GM12878 (cell line): ENCODE measurements at regions not wholly inside any gene's neighbourhood (a gene's known extent, or its start where the extent isn't known, plus 50 kb on each side); places are given as distances from the start of the nearest gene placed in this dataset.

ENCODE experiments used
- ATAC-seq: fragments of 200-7000 bp; cut with Tn5 transposase; 3 replicates; pipeline ENCODE4 v1.9.1; 2020; ENCODE audit warnings: mild to moderate bottlenecking, moderate library complexity
- BruUV-seq: library from RNA; stranded (reverse); fragments of 400-500 nt; replicated peaks from 2 replicates; lab custom pipeline; 2021; lab: Mats Ljungman, UMichigan
- CTCF ChIA-PET: fragments of 300-600 bp; sonication (Branson Sonifier 250); formaldehyde crosslinking; extraction: SDS; loops from one replicate; lab custom pipeline; 2021; ENCODE audit warnings: inconsistent platforms; lab: Yijun Ruan, JAX
- POLR2A ChIA-PET: fragments of 350-600 bp; formaldehyde crosslinking; extraction: SDS; loops from one replicate; lab custom pipeline; 2021; ENCODE audit warnings: inconsistent platforms; lab: Charles Lee
- RAD21 ChIA-PET: fragments of 300-600 bp; sonication (Branson Sonifier 250); formaldehyde crosslinking; loops from one replicate; lab custom pipeline; 2023; ENCODE audit warnings: antibody characterized with exemption; ENCODE audit not compliant: unreplicated experiment; lab: Charles Lee
- SMC1A ChIA-PET: fragments of 300-600 bp; sonication (Branson Sonifier 250); formaldehyde crosslinking; loops from one replicate; lab custom pipeline; 2023; ENCODE audit not compliant: unreplicated experiment, uncharacterized antibody; lab: Charles Lee
- DNase-seq: peaks from one replicate; pipeline ENCODE4 v3.0.0-alpha.2; 2011; ENCODE audit warnings: low read depth, low spot score
- FAIRE-seq: peaks from 3 replicates; lab custom pipeline; 2011; peaks lifted over from hg19 to GRCh38; lab: Jason Lieb, UNC
- H2AFZ ChIP-seq: 2 replicates; pipeline ENCODE4 v1.6.0; 2011; ENCODE audit warnings: low read depth, low read length, control low read depth; ENCODE audit not compliant: control insufficient read depth
- H3K27ac ChIP-seq: 2 replicates; pipeline ENCODE4 v1.5.1; 2011; ENCODE audit warnings: control low read depth; ENCODE audit not compliant: control insufficient read depth, insufficient read depth
- H3K27me3 ChIP-seq, 2 experiments: replicated peaks in 1 of 2; 2 replicates each; pipeline versions ENCODE4 v1.6.0 to v1.6.1; 2011; ENCODE audit warnings: low read length in 1 of 2; ENCODE audit not compliant: control insufficient read depth in 2 of 2, insufficient read depth in 2 of 2
- H3K36me3 ChIP-seq, 2 experiments: 2 replicates each; pipeline ENCODE4 v1.5.1; 2011; ENCODE audit warnings: low read length in 1 of 2; ENCODE audit not compliant: control insufficient read depth in 2 of 2, insufficient read depth in 2 of 2
- H3K4me1 ChIP-seq: 2 replicates; pipeline ENCODE4 v1.6.1; 2011; ENCODE audit warnings: mild to moderate bottlenecking, low read length, moderate library complexity, mixed read lengths; ENCODE audit not compliant: control insufficient read depth, insufficient read depth
- H3K4me2 ChIP-seq: 2 replicates; pipeline ENCODE4 v1.6.0; 2011; ENCODE audit warnings: control low read depth; ENCODE audit not compliant: control insufficient read depth, insufficient read depth
- H3K4me3 ChIP-seq: fragments of 200-600 bp; sonication (generic); 2 replicates; pipeline ENCODE4 v1.5.1; 2016
- H3K79me2 ChIP-seq: 2 replicates; pipeline ENCODE4 v1.6.0; 2011; ENCODE audit warnings: low read length; ENCODE audit not compliant: control insufficient read depth, insufficient read depth
- H3K9ac ChIP-seq: 2 replicates; pipeline ENCODE4 v1.8.0; 2011; ENCODE audit warnings: low read length, control low read depth, mixed read lengths; ENCODE audit not compliant: control insufficient read depth, insufficient read depth
- H3K9me3 ChIP-seq: replicated peaks from 3 replicates; pipeline ENCODE4 v1.5.1; 2011; ENCODE audit warnings: mild to moderate bottlenecking, low read length; ENCODE audit not compliant: control insufficient read depth, insufficient read depth
- H4K20me1 ChIP-seq: 2 replicates; pipeline ENCODE4 v1.6.0; 2011; ENCODE audit not compliant: control insufficient read depth, insufficient read depth
- ASH2L ChIP-seq: fragments of 300-600, 200-600 bp; sonication (generic); IDR thresholded peaks from 2 replicates; pipeline ENCODE4 v1.6.1; 2017; ENCODE audit warnings: low read depth, mild to moderate bottlenecking, borderline replicate concordance
- BHLHE40 ChIP-seq, 2 experiments: fragments of 450-650 bp in 1 of 2; IDR thresholded peaks; 2 replicates each; pipeline ENCODE4 v1.6.1; 2011 to 2017; ENCODE audit warnings: low read depth in 2 of 2, borderline replicate concordance in 1 of 2, improper control_type of control experiment in 1 of 2, low read length in 1 of 2, mild to moderate bottlenecking in 1 of 2
- CHD1 ChIP-seq: IDR thresholded peaks from 2 replicates; pipeline ENCODE4 v1.6.1; 2012; ENCODE audit warnings: low read depth, low read length, improper control_type of control experiment
- DPF2 ChIP-seq: fragments of 450-650 bp; IDR thresholded peaks from 2 replicates; pipeline ENCODE4 v1.6.1; 2017; ENCODE audit warnings: mild to moderate bottlenecking
- KLF5 ChIP-seq: fragments of 450-650 bp; IDR thresholded peaks from 2 replicates; pipeline ENCODE4 v1.6.1; 2014; ENCODE audit warnings: mild to moderate bottlenecking; ENCODE audit not compliant: partially characterized antibody
- MYB ChIP-seq: fragments of 150-350 bp; IDR thresholded peaks from 2 replicates; pipeline ENCODE4 v1.6.1; 2014; ENCODE audit warnings: mild to moderate bottlenecking, low read depth, low read length, borderline replicate concordance
- NFIC ChIP-seq: IDR thresholded peaks from 2 replicates; pipeline ENCODE4 v1.6.1; 2012; ENCODE audit warnings: low read depth, mild to moderate bottlenecking, inconsistent platforms, low read length, moderate library complexity
- NR2C2 ChIP-seq: IDR thresholded peaks from 2 replicates; pipeline ENCODE4 v1.6.1; 2011; ENCODE audit warnings: borderline replicate concordance, low read depth; ENCODE audit not compliant: control insufficient read depth, insufficient read length
- NRF1 ChIP-seq: conservative IDR thresholded peaks from 2 replicates; pipeline ENCODE4 v1.6.1; 2011; ENCODE audit warnings: mild to moderate bottlenecking, low read depth, low read length, improper control_type of control experiment
- PBX3 ChIP-seq: IDR thresholded peaks from 2 replicates; pipeline ENCODE4 v1.6.1; 2011; ENCODE audit warnings: mild to moderate bottlenecking, low read depth, low read length, moderate library complexity; ENCODE audit not compliant: insufficient replicate concordance
- RELA ChIP-seq: fragments of 450-650 bp; IDR thresholded peaks from 2 replicates; pipeline ENCODE4 v1.8.0; 2014; ENCODE audit warnings: borderline replicate concordance; ENCODE audit not compliant: partially characterized antibody
- TCF3 ChIP-seq: IDR thresholded peaks from 2 replicates; pipeline ENCODE4 v1.6.1; 2012; ENCODE audit warnings: low read depth, mild to moderate bottlenecking, low read length, borderline replicate concordance; ENCODE audit not compliant: insufficient read depth
- USF1 ChIP-seq: IDR thresholded peaks from 2 replicates; pipeline ENCODE4 v1.6.1; 2011; ENCODE audit warnings: borderline replicate concordance, low read depth, mild to moderate bottlenecking, moderate library complexity, mixed read lengths, low read length; ENCODE audit not compliant: insufficient read depth; ENCODE audit errors: extremely low read length
- YBX1 ChIP-seq: fragments of 450-650 bp; IDR thresholded peaks from 2 replicates; pipeline ENCODE4 v1.6.1; 2016; ENCODE audit warnings: antibody characterized with exemption
- ZNF24 ChIP-seq: fragments of 450-650 bp; IDR thresholded peaks from 2 replicates; pipeline ENCODE4 v1.6.1; 2017; ENCODE audit warnings: antibody characterized with exemption, mild to moderate bottlenecking
- ZNF274 ChIP-seq: IDR thresholded peaks from one replicate; pipeline ENCODE4 v1.8.0; 2011; ENCODE audit not compliant: insufficient read length, insufficient read depth
- ZNF384 ChIP-seq: IDR thresholded peaks from 2 replicates; pipeline ENCODE4 v1.6.1; 2012; ENCODE audit warnings: low read depth, mild to moderate bottlenecking, low read length, improper control_type of control experiment, borderline replicate concordance
- ZNF687 ChIP-seq: fragments of 450-650 bp; IDR thresholded peaks from 2 replicates; pipeline ENCODE4 v1.6.1; 2017; ENCODE audit warnings: mild to moderate bottlenecking, moderate library complexity
- WGBS: methylation state at CpG from one replicate; pipeline ENCODE4 v1.1.6; 2016; ENCODE audit warnings: low lambda C conversion rate; ENCODE audit not compliant: insufficient replicate concordance, insufficient coverage; ENCODE audit errors: missing lambda C conversion rate; 5-methylcytosine and 5-hydroxymethylcytosine counted together
- in situ Hi-C: fragments of 300-500 bp; cut with MboI; formaldehyde crosslinking; loops from 9 replicates; pipeline ENCODE4 v1.14.3; 2018; ENCODE audit warnings: mixed read lengths
- intact Hi-C: fragments of 100-400 bp; cut with micrococcal nuclease; formaldehyde crosslinking; loops from one replicate; pipeline ENCODE4 v1.14.2; 2022; ENCODE audit not compliant: unreplicated experiment

GRCh38 chr5:2222246-2222992, 339.7 kb upstream of the IRX4 start (continued):
- TF ChIP-seq ZNF687 (no peak), TCF3 (no peak), ZNF384 (no peak), NR2C2 (no peak), ZNF274 (no peak), NRF1 (no peak), KLF5 (no peak), ZNF24 (no peak), DPF2 (no peak)

DNA sequence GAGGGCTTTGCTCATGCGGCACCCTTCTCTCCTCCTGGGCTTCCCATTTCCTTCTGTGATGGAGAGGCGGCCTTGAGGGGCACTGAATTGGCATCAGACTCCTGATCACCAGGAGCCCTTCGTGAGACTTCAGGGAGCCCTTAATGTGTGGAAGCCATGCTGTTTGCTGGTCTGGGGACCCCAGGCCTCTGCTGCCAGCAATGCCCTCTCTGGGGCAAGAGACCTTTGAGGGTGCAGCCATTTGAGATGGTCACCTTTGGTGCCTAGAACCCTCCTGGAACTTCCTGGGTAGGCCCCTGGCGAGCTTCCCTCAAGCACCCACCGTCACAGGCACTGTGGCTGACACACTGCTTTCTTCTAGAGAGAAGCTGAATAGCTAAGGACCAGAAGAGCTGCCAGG, 338.7 kb upstream of the IRX4 start:
- Histone ChIP-seq H3K4me3 (no peak overlapping the region), H4K20me1 (no peaks in the 10 kb centered on the region), H3K36me3 (no peaks in the 10 kb centered on the region), H3K27me3 (no peaks in the 10 kb centered on the region), H3K79me2 (no peaks in the 10 kb centered on the region), H3K9me3 (no peaks in the 10 kb centered on the region; the same call in 2 of the 3 replicates), H3K27ac (no peak overlapping the region), H3K4me2 (no peak overlapping the region), H3K9ac (no peak overlapping the region), H2AFZ (no peak overlapping the region), H3K4me1 (no peaks in the 10 kb centered on the region)
- ChIA-PET RAD21 (no interaction called here), SMC1A (no interaction called here), POLR2A (no interaction called here), CTCF (no interaction called here)
- intact Hi-C loops = no loop called here
- FAIRE-seq (no peak), DNase-seq (no peak), ATAC-seq (no peak)
- WGBS = 34% methylated on average over 5 of the region's 5 CpGs
- BruUV-seq = no TSS peak
- in situ Hi-C loops = no loop called here
- TF ChIP-seq YBX1 (no peak), NFIC (no peak), RELA (no peak), USF1 (no peak), CHD1 (no peak), BHLHE40 (IDR thresholded peaks at IDR 0.05; ENCODE audit: borderline replicate concordance in 1 of 2, low read depth in 2 of 2, low read length in 1 of 2) (no peak), PBX3 (no peak), ASH2L (no peak), MYB (no peak)
